ENCODE measurements at regions not wholly inside any gene's neighbourhood (a gene's known extent, or its start where the extent isn't known, plus 50 kb on each side); places are given as distances from the start of the nearest gene placed in this dataset.

GRCh38 chr10:37632641-37633040, 224.8 kb downstream of the ZNF248 start:
- TF ChIP-seq CTCF (IDR thresholded peaks at IDR 0.05) (no peak), POLR2A (IDR thresholded peaks at IDR 0.05) (no peak)

Measured in uterus (tissue), 2 donors.